ENCODE measurements at regions not wholly inside any gene's neighbourhood (a gene's known extent, or its start where the extent isn't known, plus 50 kb on each side); places are given as distances from the start of the nearest gene placed in this dataset.
A peak's percentile ranks its signal among the peaks of the same experiment; 100 is the strongest.
"Not testable (repeated sequence)": the region's sequence is repeated elsewhere in the genome, so short reads cannot be mapped to it uniquely, and the experiment has no call there.

DNA sequence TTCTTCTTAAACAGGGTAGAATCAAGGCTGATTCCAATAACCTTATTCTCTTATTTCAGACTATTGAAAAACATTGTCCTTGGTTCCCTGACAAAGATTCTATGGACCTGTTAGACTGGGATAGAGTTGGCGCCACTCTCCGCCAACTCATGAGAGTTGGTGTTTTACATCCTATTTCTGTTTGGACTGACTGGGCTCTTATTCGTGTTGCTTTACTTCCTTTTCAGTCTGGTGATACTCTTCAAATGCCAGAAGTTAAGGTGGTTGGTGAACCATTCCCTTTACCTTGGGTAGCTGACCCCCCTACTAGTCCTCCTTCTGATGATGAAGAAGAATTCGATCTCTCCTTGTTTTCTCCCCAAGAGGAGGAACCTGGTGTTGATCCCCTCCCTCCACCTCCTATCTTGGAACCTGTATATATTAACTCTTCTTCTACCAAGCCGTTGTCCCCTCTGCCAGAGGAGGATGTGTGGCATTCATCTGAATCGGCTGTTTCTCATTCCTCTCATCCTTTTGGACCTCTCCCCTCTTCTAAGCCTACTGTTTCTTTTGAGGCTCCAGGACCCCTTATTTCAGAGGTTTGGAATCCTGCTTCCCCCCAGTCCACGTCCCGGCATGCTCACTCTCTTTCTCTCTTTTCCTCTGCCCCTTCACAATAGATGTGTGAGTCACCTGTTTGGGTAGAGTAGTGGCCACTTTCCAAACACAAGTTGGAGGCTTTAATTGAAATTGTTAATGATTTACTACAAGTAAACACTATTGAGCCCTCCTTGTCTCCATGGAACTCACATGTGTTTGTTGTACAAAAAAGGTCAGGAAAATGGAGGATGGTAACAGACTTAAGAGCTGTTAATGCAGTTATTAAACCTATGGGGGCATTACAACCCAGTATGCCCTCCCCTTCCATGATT lies 585.7 kb downstream of the NSUN3 start:
- 45 to 51% methylated on average over 8 of the region's 8 CpGs for WGBS, 2 donors
- peak overlapping the region; percentile 27 to 75 (median 61) for H3K27ac ChIP-seq
- intact Hi-C loops (cut with DNase I): not testable (repeated sequence)

DNA sequence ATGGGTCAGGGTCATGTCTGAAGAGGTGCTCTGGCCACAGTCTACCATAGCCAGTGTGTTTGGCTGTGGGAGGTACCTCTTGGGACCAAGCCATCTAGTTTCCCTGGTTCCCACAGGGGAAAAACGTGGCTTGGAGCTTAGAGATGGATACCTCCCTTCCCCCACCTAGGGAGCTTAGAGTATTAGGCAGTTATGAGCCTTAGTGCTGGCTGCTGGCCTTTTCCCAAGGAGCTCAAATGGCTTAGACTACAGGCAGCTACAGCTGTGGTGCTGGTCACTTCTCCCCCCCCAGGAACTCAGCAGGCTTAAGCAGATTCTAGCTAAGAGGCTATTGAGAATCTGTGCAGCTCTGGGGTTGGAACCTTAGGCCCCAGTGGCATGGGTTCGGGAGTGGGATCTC lies 591.2 kb downstream of the NSUN3 start:
- H3K27me3 ChIP-seq: no peaks in the 10 kb centered on the region
- H3K36me3 ChIP-seq (replicated peaks in 1 of 2; ENCODE audit: insufficient read depth in 1 of 2, low read depth in 2 of 2): no peaks in the 10 kb centered on the region
- DNase-seq: no peak
- TF ChIP-seq, protein P1, sequence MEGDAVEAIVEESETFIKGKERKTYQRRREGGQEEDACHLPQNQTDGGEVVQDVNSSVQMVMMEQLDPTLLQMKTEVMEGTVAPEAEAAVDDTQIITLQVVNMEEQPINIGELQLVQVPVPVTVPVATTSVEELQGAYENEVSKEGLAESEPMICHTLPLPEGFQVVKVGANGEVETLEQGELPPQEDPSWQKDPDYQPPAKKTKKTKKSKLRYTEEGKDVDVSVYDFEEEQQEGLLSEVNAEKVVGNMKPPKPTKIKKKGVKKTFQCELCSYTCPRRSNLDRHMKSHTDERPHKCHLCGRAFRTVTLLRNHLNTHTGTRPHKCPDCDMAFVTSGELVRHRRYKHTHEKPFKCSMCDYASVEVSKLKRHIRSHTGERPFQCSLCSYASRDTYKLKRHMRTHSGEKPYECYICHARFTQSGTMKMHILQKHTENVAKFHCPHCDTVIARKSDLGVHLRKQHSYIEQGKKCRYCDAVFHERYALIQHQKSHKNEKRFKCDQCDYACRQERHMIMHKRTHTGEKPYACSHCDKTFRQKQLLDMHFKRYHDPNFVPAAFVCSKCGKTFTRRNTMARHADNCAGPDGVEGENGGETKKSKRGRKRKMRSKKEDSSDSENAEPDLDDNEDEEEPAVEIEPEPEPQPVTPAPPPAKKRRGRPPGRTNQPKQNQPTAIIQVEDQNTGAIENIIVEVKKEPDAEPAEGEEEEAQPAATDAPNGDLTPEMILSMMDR (IDR thresholded peaks at IDR 0.05): no peak
- TF ChIP-seq POLR2A (IDR thresholded peaks at IDR 0.05): no peak
- H3K4me3 ChIP-seq: no peak overlapping the region
- H3K4me1 ChIP-seq: peaks cover 8% of the 10 kb centered on the region
- no peaks in the 10 kb centered on the region for H3K9me3 ChIP-seq
- H3K27ac ChIP-seq: no peak overlapping the region
- WGBS, 2 donors: 65 to 80% methylated on average over 2 of the region's 2 CpGs
- intact Hi-C loops (cut with DNase I): no loop called here
- no peak for ATAC-seq

More for the DNA sequence above, 585.7 kb downstream of the NSUN3 start:
- not testable (repeated sequence) for H3K36me3 ChIP-seq (replicated peaks in 1 of 2; ENCODE audit: insufficient read depth in 1 of 2, low read depth in 2 of 2); H3K9me3 ChIP-seq; H3K27me3 ChIP-seq; H3K4me3 ChIP-seq
- DNase-seq: peak; percentile 46 to 80 (median 64)
- ATAC-seq: peak; percentile 93
- TF ChIP-seq, protein P1 (IDR thresholded peaks at IDR 0.05): peak in 1 of 7 experiments; percentile 7
- H3K4me1 ChIP-seq: peaks cover 20% of the 10 kb centered on the region

DNA sequence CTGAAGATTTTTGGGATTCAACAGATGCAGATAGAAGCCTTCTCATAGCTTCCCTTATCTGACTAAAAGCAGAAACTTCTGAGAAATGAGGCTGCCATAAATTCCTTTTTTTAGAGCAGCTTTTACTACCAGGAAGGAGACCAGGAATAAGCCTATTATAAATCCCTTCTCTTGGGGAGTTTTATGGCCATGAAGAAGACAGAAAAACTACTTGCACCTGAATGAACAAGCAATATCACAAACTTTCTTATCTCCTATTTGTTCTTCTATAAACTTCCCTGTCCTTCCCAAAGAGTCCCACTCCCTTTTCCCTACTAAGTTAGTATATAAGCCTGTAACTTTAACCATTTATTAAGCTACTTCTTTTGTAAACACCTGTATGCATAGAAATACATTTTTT lies 603.1 kb downstream of the NSUN3 start:
- ATAC-seq (no peak), DNase-seq (no peak)
- intact Hi-C loops (cut with DNase I): no loop called here
- Histone ChIP-seq H3K9me3 (no peaks in the 10 kb centered on the region), H3K27ac (no peak overlapping the region), H3K4me1 (no peaks in the 10 kb centered on the region), H3K27me3 (no peaks in the 10 kb centered on the region), H3K4me3 (no peak overlapping the region), H3K36me3 (replicated peaks in 1 of 2; ENCODE audit: insufficient read depth in 1 of 2, low read depth in 2 of 2) (no peaks in the 10 kb centered on the region)
- TF ChIP-seq, protein P1 (IDR thresholded peaks at IDR 0.05): no peak
- no peak for TF ChIP-seq POLR2A (IDR thresholded peaks at IDR 0.05)

DNA sequence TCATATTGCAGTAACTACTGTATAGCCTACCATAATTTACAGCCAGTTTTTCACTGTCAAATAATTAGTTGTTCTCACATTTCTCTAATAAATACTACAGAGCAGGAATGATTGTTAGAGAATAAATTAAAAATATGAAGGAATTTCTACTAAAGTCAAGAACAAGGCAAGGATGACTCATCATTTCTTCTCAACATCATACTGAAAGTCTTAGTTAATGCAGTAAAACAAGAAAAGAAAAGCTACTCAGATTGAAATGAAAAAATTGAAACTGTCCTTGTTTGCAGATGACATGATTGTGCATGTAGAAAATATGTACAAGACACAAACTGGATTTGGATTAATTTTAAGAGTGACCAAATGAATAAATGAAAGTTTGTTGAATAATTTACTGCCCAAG lies 608.2 kb downstream of the NSUN3 start:
- DNase-seq: no peak
- Histone ChIP-seq H3K36me3 (replicated peaks in 1 of 2; ENCODE audit: insufficient read depth in 1 of 2, low read depth in 2 of 2) (no peaks in the 10 kb centered on the region), H3K4me1 (no peaks in the 10 kb centered on the region), H3K27me3 (no peaks in the 10 kb centered on the region), H3K27ac (no peak overlapping the region), H3K9me3 (no peaks in the 10 kb centered on the region), H3K4me3 (no peak overlapping the region)
- intact Hi-C loops (cut with DNase I): no loop called here
- ATAC-seq: no peak
- TF ChIP-seq, protein P1 (IDR thresholded peaks at IDR 0.05): no peak
- no peak for TF ChIP-seq POLR2A (IDR thresholded peaks at IDR 0.05)

DNA sequence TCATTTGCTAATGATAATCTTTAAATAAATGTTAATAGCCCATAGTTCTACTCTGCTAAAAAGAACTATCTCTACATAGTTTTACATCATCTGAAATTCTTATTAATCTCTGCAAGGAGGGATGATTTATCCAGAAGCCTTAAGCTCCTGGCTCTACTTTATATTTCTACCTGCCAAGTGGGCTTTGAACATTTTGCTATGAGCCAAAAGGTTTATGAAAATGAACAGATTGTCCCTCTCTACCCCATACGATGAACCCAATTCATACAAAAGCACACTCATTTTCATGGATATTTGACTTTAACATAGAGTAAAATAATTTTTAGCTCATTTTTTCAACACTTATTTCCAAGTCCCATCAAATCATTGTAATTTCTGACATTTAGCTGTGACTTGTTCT lies 611.0 kb downstream of the NSUN3 start:
- Histone ChIP-seq H3K4me3 (no peak overlapping the region), H3K27ac (no peak overlapping the region), H3K36me3 (replicated peaks in 1 of 2; ENCODE audit: insufficient read depth in 1 of 2, low read depth in 2 of 2) (no peaks in the 10 kb centered on the region), H3K27me3 (no peaks in the 10 kb centered on the region), H3K4me1 (no peaks in the 10 kb centered on the region), H3K9me3 (no peaks in the 10 kb centered on the region)
- 74 to 92% methylated on average over 1 of the region's 1 CpG for WGBS, 2 donors
- intact Hi-C loops (cut with DNase I): no loop called here
- DNase-seq (no peak), ATAC-seq (no peak)
- no peak for TF ChIP-seq POLR2A (IDR thresholded peaks at IDR 0.05)
- TF ChIP-seq, protein P1 (IDR thresholded peaks at IDR 0.05): no peak

Data from body of pancreas (tissue), 4 donors.